Hematopoietic multipotent progenitor cell (in vitro differentiated cells): ENCODE measurements at regions not wholly inside any gene's neighbourhood (a gene's known extent, or its start where the extent isn't known, plus 50 kb on each side); places are given as distances from the start of the nearest gene placed in this dataset.
A peak's percentile ranks its signal among the peaks of the same experiment; 100 is the strongest.
"Not testable (repeated sequence)": the region's sequence is repeated elsewhere in the genome, so short reads cannot be mapped to it uniquely, and the experiment has no call there.

Source experiments
- DNase-seq, 3 donors: peaks; one replicate each; pipeline ENCODE4 v3.0.0-alpha.2; 2011 to 2015; ENCODE audit warnings: low read depth in 2 of 3, low spot score in 2 of 3

GRCh38 chr21:14623079-14623478, 77.0 kb upstream of the SAMSN1 start:
- DNase-seq: not testable (repeated sequence)

GRCh38 chr21:14620152-14620551, 74.0 kb upstream of the SAMSN1 start:
- DNase-seq: no peak

GRCh38 chr21:14617871-14618270, 71.8 kb upstream of the SAMSN1 start:
- no peak for DNase-seq

GRCh38 chr21:14617040-14617393, 70.9 kb upstream of the SAMSN1 start:
- no peak for DNase-seq

- no peak for DNase-seq
Observed at GRCh38 chr21:14616380-14617039, 70.4 kb upstream of the SAMSN1 start.

GRCh38 chr21:14615359-14615974, 69.4 kb upstream of the SAMSN1 start:
- no peak for DNase-seq

- DNase-seq: no peak
Observed at GRCh38 chr21:14614287-14614686, 68.2 kb upstream of the SAMSN1 start.

- no peak for DNase-seq
Observed at GRCh38 chr21:14613486-14614224, 67.5 kb upstream of the SAMSN1 start.

- DNase-seq: not testable (repeated sequence)
Observed at GRCh38 chr21:14610119-14610518, 64.0 kb upstream of the SAMSN1 start.

GRCh38 chr21:14609274-14609673, 63.2 kb upstream of the SAMSN1 start:
- no peak for DNase-seq

GRCh38 chr21:14607262-14607661, 61.1 kb upstream of the SAMSN1 start:
- DNase-seq: no peak

- no peak for DNase-seq
Observed at GRCh38 chr21:14603202-14603601, 57.1 kb upstream of the SAMSN1 start.

- DNase-seq: peak in 1 of 3 donors; percentile 22
Observed at GRCh38 chr21:14602382-14602958, 56.4 kb upstream of the SAMSN1 start.

GRCh38 chr21:14600569-14601297, 54.6 kb upstream of the SAMSN1 start:
- no peak for DNase-seq

- no peak for DNase-seq
Observed at GRCh38 chr21:14598065-14598464, 52.0 kb upstream of the SAMSN1 start.
